HG03066 (cell line): ENCODE measurements at regions not wholly inside any gene's neighbourhood (a gene's known extent, or its start where the extent isn't known, plus 50 kb on each side); places are given as distances from the start of the nearest gene placed in this dataset.

Experiments
- ATAC-seq: cut with Tn5 transposase; IDR thresholded peaks from one replicate; pipeline ENCODE4 v1.9.1; 2021; ENCODE audit warnings: low read depth; ENCODE audit not compliant: unreplicated experiment

GRCh38 chr2:215670396-215670795 lies 234.5 kb upstream of the FN1 start:
- no peak for ATAC-seq

GRCh38 chr2:215668378-215668775 lies 232.5 kb upstream of the FN1 start:
- no peak for ATAC-seq

- ATAC-seq: no peak
Measured at GRCh38 chr2:215667585-215668377, 231.9 kb upstream of the FN1 start.

- ATAC-seq: peak; percentile 64
Measured at GRCh38 chr2:215664847-215665525, 229.1 kb upstream of the FN1 start.

- ATAC-seq: no peak
Measured at GRCh38 chr2:215662715-215663114, 226.8 kb upstream of the FN1 start.

GRCh38 chr2:215660687-215661086 lies 224.8 kb upstream of the FN1 start:
- no peak for ATAC-seq

GRCh38 chr2:215659650-215660049 lies 223.8 kb upstream of the FN1 start:
- no peak for ATAC-seq

GRCh38 chr2:215658635-215659305 lies 222.9 kb upstream of the FN1 start:
- no peak for ATAC-seq

GRCh38 chr2:215657844-215658243 lies 222.0 kb upstream of the FN1 start:
- no peak for ATAC-seq

- ATAC-seq: no peak
Measured at GRCh38 chr2:215654148-215654819, 218.4 kb upstream of the FN1 start.

- ATAC-seq: no peak
Measured at GRCh38 chr2:215653344-215654030, 217.6 kb upstream of the FN1 start.

- ATAC-seq: no peak
Measured at GRCh38 chr2:215652388-215652787, 216.5 kb upstream of the FN1 start.

GRCh38 chr2:215651412-215651811 lies 215.5 kb upstream of the FN1 start:
- no peak for ATAC-seq

GRCh38 chr2:215644233-215644897 lies 208.5 kb upstream of the FN1 start:
- no peak for ATAC-seq

- no peak for ATAC-seq
Measured at GRCh38 chr2:215638687-215639086, 202.8 kb upstream of the FN1 start.

- no peak for ATAC-seq
Measured at GRCh38 chr2:215637651-215638050, 201.8 kb upstream of the FN1 start.

GRCh38 chr2:215636816-215637215 lies 200.9 kb upstream of the FN1 start:
- ATAC-seq: no peak

- no peak for ATAC-seq
Measured at GRCh38 chr2:215635788-215636139, 199.9 kb upstream of the FN1 start.

GRCh38 chr2:215635071-215635787 lies 199.4 kb upstream of the FN1 start:
- no peak for ATAC-seq
